K562 (cell line): ENCODE measurements at regions not wholly inside any gene's neighbourhood (a gene's known extent, or its start where the extent isn't known, plus 50 kb on each side); places are given as distances from the start of the nearest gene placed in this dataset.

Source experiments
- ATAC-seq: fragments of 200-7000 bp; cut with Tn5 transposase; 3 replicates; pipeline ENCODE4 v1.9.1; 2020; ENCODE audit warnings: moderate library complexity
- BruUV-seq: library from RNA; stranded (reverse); fragments of 400-500 nt; replicated peaks from 2 replicates; lab custom pipeline; 2021; lab: Mats Ljungman, UMichigan
- CTCF ChIA-PET: fragments of 300-600 bp; formaldehyde crosslinking; extraction: SDS; loops from one replicate; lab custom pipeline; 2021; ENCODE audit warnings: low intra/inter-chr PET ratio; lab: Yijun Ruan, JAX
- POLR2A ChIA-PET: fragments of 300-600, 350-650 bp; sonication (Branson Sonifier 250); formaldehyde crosslinking; extraction: SDS; loops from one replicate; lab custom pipeline; 2021; ENCODE audit warnings: antibody characterized with exemption, inconsistent platforms; lab: Yijun Ruan, JAX
- DNase-seq, 4 experiments: peaks; one replicate each; pipeline versions ENCODE4 v3.0.0 to v3.0.0-alpha.2; 2011 to 2018; ENCODE audit warnings: low spot score in 3 of 4, mixed read lengths in 3 of 4; ENCODE audit errors: extremely low read depth in 1 of 4
- FAIRE-seq: peaks from 2 replicates; lab custom pipeline; 2011; peaks lifted over from hg19 to GRCh38; lab: Jason Lieb, UNC
- H2AFZ ChIP-seq: 2 replicates; pipeline ENCODE4 v1.6.0; 2011; ENCODE audit warnings: low read depth, low read length, control low read depth, inconsistent platforms
- H3K27ac ChIP-seq: fragments of 200-600 bp; 3 replicates; pipeline ENCODE4 v1.8.0; 2011; ENCODE audit warnings: low read depth, mild to moderate bottlenecking, control low read depth, inconsistent platforms, low read length, moderate library complexity, mixed read lengths; ENCODE audit errors: extremely low read depth
- H3K27me3 ChIP-seq, 2 experiments: fragments of 300-600 bp in 1 of 2; 2 replicates in 1 of 2; 3 replicates in 1 of 2; pipeline versions ENCODE4 v1.6.0 to v1.8.0; 2011; ENCODE audit warnings: inconsistent platforms in 2 of 2, low read length in 2 of 2, mild to moderate bottlenecking in 1 of 2, mixed read lengths in 1 of 2, moderate library complexity in 1 of 2; ENCODE audit not compliant: control insufficient read depth in 2 of 2, insufficient read depth in 2 of 2
- H3K36me3 ChIP-seq: fragments of 300-600 bp; 3 replicates; pipeline ENCODE4 v1.8.0; 2011; ENCODE audit warnings: mild to moderate bottlenecking, low read length, inconsistent platforms; ENCODE audit not compliant: control insufficient read depth, insufficient read depth
- H3K4me1 ChIP-seq, 2 experiments: fragments of 200-600 bp in 1 of 2; replicated peaks in 1 of 2; 2 replicates in 1 of 2; 3 replicates in 1 of 2; pipeline versions ENCODE4 v1.5.1 to v1.8.0; 2011; ENCODE audit warnings: inconsistent platforms in 2 of 2, low read length in 2 of 2, mild to moderate bottlenecking in 1 of 2, mixed read lengths in 1 of 2, moderate library complexity in 1 of 2; ENCODE audit not compliant: control insufficient read depth in 2 of 2, insufficient read depth in 2 of 2
- H3K4me2 ChIP-seq: 2 replicates; pipeline ENCODE4 v1.6.1; 2011; ENCODE audit warnings: low read length, control low read depth, inconsistent platforms, mixed read lengths; ENCODE audit not compliant: insufficient read depth
- H3K4me3 ChIP-seq: fragments of 200-600 bp; sonication (generic), shearing (Covaris generic); 2 replicates; pipeline ENCODE4 v1.5.1; 2016; ENCODE audit warnings: control low read depth, inconsistent platforms
- H3K79me2 ChIP-seq: fragments of 200-600 bp; 3 replicates; pipeline ENCODE4 v1.8.0; 2011; ENCODE audit warnings: low read length, inconsistent platforms; ENCODE audit not compliant: control insufficient read depth, insufficient read depth
- H3K9ac ChIP-seq, 2 experiments: 2 replicates each; pipeline versions ENCODE4 v1.6.0 to v1.6.1; 2011; ENCODE audit warnings: low read depth in 2 of 2, low read length in 2 of 2, control low read depth in 1 of 2, inconsistent platforms in 1 of 2, mild to moderate bottlenecking in 1 of 2, mixed read lengths in 1 of 2; ENCODE audit not compliant: insufficient read depth in 1 of 2
- H3K9me1 ChIP-seq: one replicate; pipeline ENCODE4 v1.6.0; 2011; ENCODE audit warnings: inconsistent platforms, mild to moderate bottlenecking, low read length, moderate library complexity; ENCODE audit not compliant: control insufficient read depth, insufficient read depth
- H3K9me3 ChIP-seq: replicated peaks from 2 replicates; pipeline ENCODE4 v1.5.1; 2011; ENCODE audit warnings: low read depth, low read length, inconsistent platforms; ENCODE audit not compliant: control insufficient read depth, insufficient read depth
- H4K20me1 ChIP-seq: replicated peaks from 2 replicates; pipeline ENCODE4 v1.6.1; 2011; ENCODE audit warnings: low read length, inconsistent platforms, mixed read lengths; ENCODE audit not compliant: control insufficient read depth, insufficient read depth
- CBX3 ChIP-seq, 2 experiments: IDR thresholded peaks; 1 replicate in 1 of 2; 2 replicates in 1 of 2; pipeline ENCODE4 v1.6.1; 2012; ENCODE audit warnings: inconsistent platforms in 2 of 2, low read length in 2 of 2, borderline replicate concordance in 1 of 2, control low read depth in 1 of 2
- CREB1 ChIP-seq, 2 experiments: sonication (generic) in 1 of 2; formaldehyde crosslinking in 1 of 2; IDR thresholded peaks; 2 replicates each; pipeline versions ENCODE4 v1.6.1 to v1.8.0; 2012 to 2022; ENCODE audit warnings: inconsistent platforms in 1 of 2, mild to moderate bottlenecking in 1 of 2, missing genetic modification reagents in 1 of 2, moderate library complexity in 1 of 2
- ERF ChIP-seq: fragments of 450-650 bp; formaldehyde crosslinking; IDR thresholded peaks from 2 replicates; pipeline ENCODE4 v1.4.0; 2020; ENCODE audit warnings: mild to moderate bottlenecking, mixed read lengths
- FOXJ3 ChIP-seq: sonication (generic); formaldehyde crosslinking; IDR thresholded peaks from 2 replicates; pipeline ENCODE4 v1.4.0; 2020; ENCODE audit warnings: mild to moderate bottlenecking, missing genetic modification reagents
- NEUROD1 ChIP-seq: fragments of 150-350 bp; IDR thresholded peaks from 2 replicates; pipeline ENCODE4 v1.6.1; 2014; ENCODE audit warnings: borderline replicate concordance, low read length, low read depth; ENCODE audit not compliant: partially characterized antibody
- RBM17 ChIP-seq: fragments of 200-400 bp; formaldehyde crosslinking; IDR thresholded peaks from 2 replicates; pipeline ENCODE4 v1.6.1; 2017; ENCODE audit warnings: low read depth, mild to moderate bottlenecking, low read length, borderline replicate concordance
- ZNF12 ChIP-seq: sonication (generic); formaldehyde crosslinking; IDR thresholded peaks from 2 replicates; pipeline ENCODE4 v1.4.0; 2020; ENCODE audit warnings: mild to moderate bottlenecking, missing genetic modification reagents
- ZNF318 ChIP-seq, 2 experiments: fragments of 450-650 bp; IDR thresholded peaks; 2 replicates each; pipeline ENCODE4 v1.6.1; 2016; ENCODE audit warnings: mild to moderate bottlenecking in 2 of 2, borderline replicate concordance in 1 of 2, low read depth in 1 of 2, moderate library complexity in 1 of 2
- in situ Hi-C: fragments of 300-500 bp; cut with MboI; formaldehyde crosslinking; loops from 4 replicates; pipeline ENCODE4 v1.15.0; 2018; ENCODE audit warnings: inconsistent platforms, mixed read lengths
- intact Hi-C: fragments of 100-400 bp; cut with micrococcal nuclease; formaldehyde crosslinking; loops from 2 replicates; pipeline ENCODE4 v1.14.2; 2022
- TF ChIP-seq, protein P1 (sequence below): fragments of 250-450 bp; sonication (Bioruptor Pico); IDR thresholded peaks from 2 replicates; pipeline ENCODE4 v1.5.0; 2021
- TF ChIP-seq, protein P2 (sequence below): fragments of 200-800 bp; sonication (Bioruptor generic); IDR thresholded peaks from 2 replicates; pipeline ENCODE4 v1.6.1; 2017; ENCODE audit warnings: missing genetic modification characterization, missing compliant biosample characterization
- TF ChIP-seq, protein P3 (sequence below): sonication (generic); formaldehyde crosslinking; IDR thresholded peaks from 2 replicates; pipeline ENCODE4 v1.9.0; 2022; ENCODE audit warnings: mild to moderate bottlenecking, missing genetic modification reagents

- Histone ChIP-seq H2AFZ (no peak overlapping the region), H3K36me3 (no peaks in the 10 kb centered on the region), H4K20me1 (no peaks in the 10 kb centered on the region), H3K9me1 (no peaks in the 10 kb centered on the region), H3K9ac (no peak overlapping the region), H3K79me2 (no peaks in the 10 kb centered on the region), H3K27me3 (no peaks in the 10 kb centered on the region), H3K27ac (no peak overlapping the region), H3K4me1 (no peaks in the 10 kb centered on the region), H3K9me3 (no peaks in the 10 kb centered on the region), H3K4me2 (no peak overlapping the region), H3K4me3 (no peak overlapping the region)
- intact Hi-C loops (no loop called here), in situ Hi-C loops (no loop called here)
- POLR2A ChIA-PET: no interaction called here
- CTCF ChIA-PET: no interaction called here
- no peak for ATAC-seq
- no TSS peak for BruUV-seq
- no peak for FAIRE-seq
- no peak for DNase-seq
- TF ChIP-seq ZNF318 (IDR thresholded peaks at IDR 0.05; ENCODE audit: borderline replicate concordance in 1 of 2, low read depth in 1 of 2): no peak
- TF ChIP-seq, protein P1, sequence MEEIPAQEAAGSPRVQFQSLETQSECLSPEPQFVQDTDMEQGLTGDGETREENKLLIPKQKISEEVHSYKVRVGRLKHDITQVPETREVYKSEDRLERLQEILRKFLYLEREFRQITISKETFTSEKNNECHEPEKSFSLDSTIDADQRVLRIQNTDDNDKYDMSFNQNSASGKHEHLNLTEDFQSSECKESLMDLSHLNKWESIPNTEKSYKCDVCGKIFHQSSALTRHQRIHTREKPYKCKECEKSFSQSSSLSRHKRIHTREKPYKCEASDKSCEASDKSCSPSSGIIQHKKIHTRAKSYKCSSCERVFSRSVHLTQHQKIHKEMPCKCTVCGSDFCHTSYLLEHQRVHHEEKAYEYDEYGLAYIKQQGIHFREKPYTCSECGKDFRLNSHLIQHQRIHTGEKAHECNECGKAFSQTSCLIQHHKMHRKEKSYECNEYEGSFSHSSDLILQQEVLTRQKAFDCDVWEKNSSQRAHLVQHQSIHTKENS (CRISPR knock-in tag): no peak
- TF ChIP-seq, protein P2, sequence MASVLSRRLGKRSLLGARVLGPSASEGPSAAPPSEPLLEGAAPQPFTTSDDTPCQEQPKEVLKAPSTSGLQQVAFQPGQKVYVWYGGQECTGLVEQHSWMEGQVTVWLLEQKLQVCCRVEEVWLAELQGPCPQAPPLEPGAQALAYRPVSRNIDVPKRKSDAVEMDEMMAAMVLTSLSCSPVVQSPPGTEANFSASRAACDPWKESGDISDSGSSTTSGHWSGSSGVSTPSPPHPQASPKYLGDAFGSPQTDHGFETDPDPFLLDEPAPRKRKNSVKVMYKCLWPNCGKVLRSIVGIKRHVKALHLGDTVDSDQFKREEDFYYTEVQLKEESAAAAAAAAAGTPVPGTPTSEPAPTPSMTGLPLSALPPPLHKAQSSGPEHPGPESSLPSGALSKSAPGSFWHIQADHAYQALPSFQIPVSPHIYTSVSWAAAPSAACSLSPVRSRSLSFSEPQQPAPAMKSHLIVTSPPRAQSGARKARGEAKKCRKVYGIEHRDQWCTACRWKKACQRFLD (CRISPR knock-in tag): no peak
- TF ChIP-seq, protein P3, sequence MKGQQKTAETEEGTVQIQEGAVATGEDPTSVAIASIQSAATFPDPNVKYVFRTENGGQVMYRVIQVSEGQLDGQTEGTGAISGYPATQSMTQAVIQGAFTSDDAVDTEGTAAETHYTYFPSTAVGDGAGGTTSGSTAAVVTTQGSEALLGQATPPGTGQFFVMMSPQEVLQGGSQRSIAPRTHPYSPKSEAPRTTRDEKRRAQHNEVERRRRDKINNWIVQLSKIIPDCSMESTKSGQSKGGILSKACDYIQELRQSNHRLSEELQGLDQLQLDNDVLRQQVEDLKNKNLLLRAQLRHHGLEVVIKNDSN: no peak
- TF ChIP-seq CBX3 (IDR thresholded peaks at IDR 0.05; ENCODE audit: borderline replicate concordance in 1 of 2, low read length in 2 of 2): no peak
- no peak for TF ChIP-seq ZNF12
- no peak for TF ChIP-seq NEUROD1
- TF ChIP-seq RBM17: no peak
- TF ChIP-seq ERF: no peak
- TF ChIP-seq CREB1 (IDR thresholded peaks at IDR 0.05): no peak
- no peak for TF ChIP-seq CREB1 (CRISPR knock-in tag; IDR thresholded peaks at IDR 0.05)
- no peak for TF ChIP-seq FOXJ3
Measured at GRCh38 chr2:234741976-234742375, 209.8 kb upstream of the SH3BP4 start.
